NT2/D1 (cell line): ENCODE measurements at regions not wholly inside any gene's neighbourhood (a gene's known extent, or its start where the extent isn't known, plus 50 kb on each side); places are given as distances from the start of the nearest gene placed in this dataset.

Experiments used
- DNase-seq: peaks from one replicate; pipeline ENCODE4 v3.0.0-alpha.2; 2011; ENCODE audit warnings: low read depth, low spot score
- H3K27me3 ChIP-seq: 2 replicates; pipeline ENCODE4 v1.6.0; 2011; ENCODE audit warnings: mild to moderate bottlenecking; ENCODE audit not compliant: insufficient read length, insufficient read depth
- H3K36me3 ChIP-seq: 2 replicates; pipeline ENCODE4 v1.6.1; 2011; ENCODE audit warnings: mild to moderate bottlenecking, low read length, mixed read lengths; ENCODE audit not compliant: insufficient read depth, insufficient read length
- H3K4me1 ChIP-seq: 2 replicates; pipeline ENCODE4 v1.5.1; 2011; ENCODE audit not compliant: insufficient read depth, insufficient read length
- H3K4me3 ChIP-seq: 2 replicates; pipeline ENCODE4 v1.5.1; 2011; ENCODE audit warnings: low read depth; ENCODE audit not compliant: insufficient read length
- H3K9ac ChIP-seq: 2 replicates; pipeline ENCODE4 v1.6.0; 2011; ENCODE audit warnings: low read depth; ENCODE audit not compliant: insufficient read length
- H3K9me3 ChIP-seq: 2 replicates; pipeline ENCODE4 v1.5.1; 2011; ENCODE audit warnings: mild to moderate bottlenecking, low read length; ENCODE audit not compliant: insufficient read depth
- SUZ12 ChIP-seq: IDR thresholded peaks from 2 replicates; pipeline ENCODE4 v1.6.1; 2011; ENCODE audit not compliant: insufficient read length, insufficient read depth; ENCODE audit errors: extremely low read depth
- YY1 ChIP-seq: IDR thresholded peaks from 2 replicates; pipeline ENCODE4 v1.6.1; 2011; ENCODE audit not compliant: insufficient read length, insufficient read depth
- ZNF274 ChIP-seq: IDR thresholded peaks from 2 replicates; pipeline ENCODE4 v1.6.1; 2011; ENCODE audit warnings: mild to moderate bottlenecking, low read depth, low read length

- Histone ChIP-seq H3K9me3 (no peaks in the 10 kb centered on the region), H3K4me1 (no peaks in the 10 kb centered on the region), H3K27me3 (no peaks in the 10 kb centered on the region), H3K9ac (no peak overlapping the region), H3K36me3 (no peaks in the 10 kb centered on the region), H3K4me3 (no peak overlapping the region)
- DNase-seq: no peak
- TF ChIP-seq SUZ12 (no peak), YY1 (no peak)
These were observed 61.0 kb upstream of the PLET1 start for GRCh38 chr11:112321501-112322172.

DNA sequence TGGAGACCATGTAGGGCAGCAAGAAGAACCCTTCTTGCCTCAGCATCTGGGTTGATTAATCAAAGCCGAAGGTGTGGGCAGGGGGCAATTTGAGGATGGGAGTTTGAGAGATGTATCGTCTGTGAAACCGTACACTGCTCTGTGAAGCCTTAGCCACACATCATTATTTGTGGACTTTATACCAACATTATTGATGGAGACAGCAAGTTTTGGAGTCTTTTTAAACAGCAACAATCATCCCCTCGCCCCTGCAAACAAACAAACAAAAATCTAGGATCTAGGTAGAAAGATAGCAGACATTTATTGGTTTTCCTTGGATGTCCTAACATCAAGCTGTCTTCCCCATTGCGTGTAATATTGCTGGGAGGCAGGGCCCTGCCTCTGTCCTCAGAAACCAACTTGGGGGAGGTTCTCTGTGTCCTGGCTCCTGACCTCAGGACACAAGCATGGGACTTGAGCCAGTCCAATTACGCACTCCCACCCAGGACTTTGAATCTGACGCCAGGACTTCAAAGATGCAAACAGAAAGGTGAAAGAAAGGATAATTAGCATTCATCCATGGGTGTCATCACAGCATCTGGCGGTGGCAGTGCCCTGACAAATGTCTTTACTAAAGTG is 61.6 kb upstream of the PLET1 start:
- Histone ChIP-seq H3K9me3 (no peaks in the 10 kb centered on the region), H3K4me3 (no peak overlapping the region), H3K4me1 (no peaks in the 10 kb centered on the region), H3K9ac (no peak overlapping the region), H3K36me3 (no peaks in the 10 kb centered on the region), H3K27me3 (no peaks in the 10 kb centered on the region)
- no peak for DNase-seq
- TF ChIP-seq YY1: no peak
- TF ChIP-seq ZNF274: no peak
- no peak for TF ChIP-seq SUZ12

DNA sequence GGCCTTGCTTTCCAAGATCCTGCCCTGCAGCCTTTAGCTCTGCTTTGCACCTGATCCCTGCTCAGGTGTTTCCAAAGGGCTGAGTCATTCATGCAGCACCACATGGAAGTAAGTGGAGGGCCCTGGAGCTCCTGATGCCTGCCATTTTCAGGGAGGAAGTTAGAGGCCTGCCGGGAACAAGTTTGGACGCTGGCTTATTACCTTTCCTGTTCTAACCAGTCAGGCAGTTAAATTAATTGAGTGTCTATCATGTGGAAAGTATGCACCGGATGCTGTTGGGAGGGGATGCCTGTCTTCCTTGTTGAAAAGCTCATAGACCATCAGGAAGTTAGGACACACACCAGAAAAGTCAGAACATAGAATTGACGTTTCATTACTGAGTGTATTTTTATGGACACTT is 73.7 kb upstream of the PLET1 start:
- no peaks in the 10 kb centered on the region for H3K4me1 ChIP-seq
- H3K4me3 ChIP-seq: no peak overlapping the region
- TF ChIP-seq YY1 (no peak), ZNF274 (no peak), SUZ12 (no peak)
- H3K9ac ChIP-seq: no peak overlapping the region
- no peak for DNase-seq
- H3K9me3 ChIP-seq: no peaks in the 10 kb centered on the region
- H3K36me3 ChIP-seq: no peaks in the 10 kb centered on the region
- no peaks in the 10 kb centered on the region for H3K27me3 ChIP-seq

DNA sequence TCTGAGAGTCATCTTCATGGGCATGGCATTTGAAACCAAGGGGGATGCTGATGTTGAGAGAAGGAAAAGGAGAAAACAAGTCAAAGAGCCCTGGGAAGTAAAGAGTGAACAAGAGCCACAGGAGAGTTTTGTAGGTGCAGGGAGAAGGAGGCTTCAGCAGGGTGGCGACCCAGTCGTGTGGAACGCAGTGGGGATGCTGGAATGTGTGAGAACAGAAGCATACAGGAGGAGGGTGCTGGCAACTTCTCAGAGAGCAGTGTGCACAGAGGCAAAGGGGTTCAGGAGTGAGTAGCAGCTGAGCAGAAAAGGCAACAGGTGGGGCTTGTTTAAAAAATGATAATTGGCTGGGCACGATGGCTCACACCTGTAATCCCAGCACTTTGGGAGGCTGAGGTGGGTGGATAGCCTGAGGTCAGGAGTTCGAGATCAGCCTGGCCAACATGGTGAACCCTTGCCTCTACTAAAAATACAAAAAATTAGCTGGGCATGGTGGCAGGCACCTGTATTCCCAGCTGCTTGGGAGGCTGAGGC is 75.8 kb upstream of the PLET1 start:
- no peak for DNase-seq
- no peak for TF ChIP-seq ZNF274
- no peak for TF ChIP-seq SUZ12
- TF ChIP-seq YY1: no peak

GRCh38 chr11:112339566-112339965 is 78.9 kb upstream of the PLET1 start:
- DNase-seq: no peak
- Histone ChIP-seq H3K9ac (no peak overlapping the region), H3K4me1 (no peaks in the 10 kb centered on the region), H3K9me3 (no peaks in the 10 kb centered on the region), H3K27me3 (no peaks in the 10 kb centered on the region), H3K4me3 (no peak overlapping the region), H3K36me3 (no peaks in the 10 kb centered on the region)
- no peak for TF ChIP-seq ZNF274
- TF ChIP-seq YY1: no peak
- no peak for TF ChIP-seq SUZ12

More for the DNA sequence above, 75.8 kb upstream of the PLET1 start:
- Histone ChIP-seq H3K4me1 (no peaks in the 10 kb centered on the region), H3K9me3 (no peaks in the 10 kb centered on the region), H3K9ac (no peak overlapping the region), H3K36me3 (no peaks in the 10 kb centered on the region), H3K4me3 (no peak overlapping the region), H3K27me3 (no peaks in the 10 kb centered on the region)

DNA sequence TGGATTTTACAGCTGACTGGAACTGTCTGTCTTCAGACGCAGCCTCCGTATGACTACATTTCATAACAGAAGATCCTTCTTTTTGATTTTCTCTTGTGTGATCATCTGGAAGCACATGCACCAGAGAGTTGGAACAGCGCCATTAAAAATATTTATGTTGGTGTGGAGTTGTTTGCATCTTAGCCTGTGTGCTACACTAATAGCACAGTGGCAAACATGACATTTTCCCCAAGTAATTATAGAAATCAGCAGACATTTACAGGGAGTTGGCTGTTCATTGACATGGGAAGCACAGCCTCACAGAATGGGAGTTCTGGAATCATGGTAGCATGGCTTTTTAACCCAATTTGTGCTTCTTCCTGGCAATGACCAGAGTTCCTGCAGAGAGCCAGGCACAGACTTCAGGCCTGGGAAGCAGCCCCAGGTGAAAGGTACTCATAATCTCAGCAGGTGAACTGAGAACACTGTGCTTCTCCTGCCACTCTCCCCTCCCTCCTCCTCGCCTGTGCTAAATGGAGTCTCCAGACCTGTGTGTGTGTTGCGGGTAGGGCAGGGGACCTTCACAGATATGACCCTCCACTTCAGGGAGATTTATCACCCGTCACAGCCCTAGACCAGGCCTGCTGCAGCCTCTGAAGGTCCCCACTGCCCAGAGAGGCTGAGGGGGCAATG is 82.8 kb upstream of the PLET1 start:
- Histone ChIP-seq H3K4me3 (no peak overlapping the region), H3K4me1 (peaks cover 2% of the 10 kb centered on the region), H3K27me3 (no peaks in the 10 kb centered on the region), H3K9ac (no peak overlapping the region), H3K9me3 (no peaks in the 10 kb centered on the region), H3K36me3 (no peaks in the 10 kb centered on the region)
- TF ChIP-seq SUZ12: no peak
- no peak for TF ChIP-seq YY1
- TF ChIP-seq ZNF274: no peak
- DNase-seq: no peak

GRCh38 chr11:112344040-112344413 is 83.4 kb upstream of the PLET1 start:
- H3K36me3 ChIP-seq: no peaks in the 10 kb centered on the region
- no peaks in the 10 kb centered on the region for H3K27me3 ChIP-seq
- TF ChIP-seq YY1 (no peak), SUZ12 (no peak), ZNF274 (no peak)
- H3K4me1 ChIP-seq: peaks cover 2% of the 10 kb centered on the region
- H3K9ac ChIP-seq: no peak overlapping the region
- H3K9me3 ChIP-seq: no peaks in the 10 kb centered on the region
- no peak overlapping the region for H3K4me3 ChIP-seq
- no peak for DNase-seq
